Fibroblast of lung (primary cell): ENCODE measurements at regions not wholly inside any gene's neighbourhood (a gene's known extent, or its start where the extent isn't known, plus 50 kb on each side); places are given as distances from the start of the nearest gene placed in this dataset.

ENCODE experiments used
- DNase-seq, 2 donors: peaks; one replicate each; pipeline versions ENCODE4 v3.0.0 to v3.0.0-alpha.2; 2010; ENCODE audit warnings: low read depth in 2 of 2
- H2AFZ ChIP-seq: 2 replicates; pipeline ENCODE4 v1.5.1; 2012; ENCODE audit warnings: low read length, control low read depth, inconsistent platforms
- H3K27ac ChIP-seq: 2 replicates; pipeline ENCODE4 v1.5.1; 2011; ENCODE audit warnings: low read length, control low read depth; ENCODE audit not compliant: insufficient read depth
- H3K27me3 ChIP-seq: 2 replicates; pipeline ENCODE4 v1.5.1; 2011; ENCODE audit warnings: mild to moderate bottlenecking, low read length; ENCODE audit not compliant: control insufficient read depth, insufficient read depth
- H3K36me3 ChIP-seq: 2 replicates; pipeline ENCODE4 v1.5.1; 2011; ENCODE audit warnings: low read length; ENCODE audit not compliant: control insufficient read depth, insufficient read depth
- H3K4me1 ChIP-seq: 2 replicates; pipeline ENCODE4 v1.5.1; 2011; ENCODE audit warnings: low read length; ENCODE audit not compliant: control insufficient read depth, insufficient read depth; ENCODE audit errors: extremely low read depth
- H3K4me2 ChIP-seq: 2 replicates; pipeline ENCODE4 v1.5.1; 2011; ENCODE audit warnings: low read length, control low read depth; ENCODE audit not compliant: insufficient read depth; ENCODE audit errors: extremely low read depth
- H3K4me3 ChIP-seq, 4 experiments: fragments of 200-600 bp in 1 of 4; sonication (generic) in 1 of 4; replicated peaks in 1 of 4; 2 replicates each; pipeline ENCODE4 v1.5.1; 2011 to 2016; ENCODE audit warnings: low read length in 4 of 4, low read depth in 3 of 4, mild to moderate bottlenecking in 3 of 4, control low read depth in 2 of 4, inconsistent platforms in 1 of 4, mixed read lengths in 1 of 4; ENCODE audit not compliant: insufficient read depth in 1 of 4; ENCODE audit errors: control extremely low read depth in 1 of 4
- H3K79me2 ChIP-seq: 2 replicates; pipeline ENCODE4 v1.5.1; 2012; ENCODE audit warnings: mild to moderate bottlenecking, low read length, inconsistent platforms; ENCODE audit not compliant: control insufficient read depth, insufficient read depth
- H3K9ac ChIP-seq: 2 replicates; pipeline ENCODE4 v1.5.1; 2011; ENCODE audit warnings: mild to moderate bottlenecking, low read length, control low read depth; ENCODE audit not compliant: insufficient read depth
- H3K9me3 ChIP-seq: 2 replicates; pipeline ENCODE4 v1.5.1; 2012; ENCODE audit warnings: low read depth, low read length; ENCODE audit not compliant: control insufficient read depth, insufficient read depth
- H4K20me1 ChIP-seq: 2 replicates; pipeline ENCODE4 v1.5.1; 2011; ENCODE audit warnings: low read length; ENCODE audit not compliant: control insufficient read depth, insufficient read depth; ENCODE audit errors: extremely low read depth
- CTCF ChIP-seq, 2 donors: IDR thresholded peaks in 1 of 2; conservative IDR thresholded peaks in 1 of 2; 1 replicate in 1 of 2; 2 replicates in 1 of 2; pipeline ENCODE4 v1.5.1; 2011 to 2012; ENCODE audit warnings: low read length in 2 of 2, control low read depth in 1 of 2, inconsistent platforms in 1 of 2, low read depth in 1 of 2, mild to moderate bottlenecking in 1 of 2
- EZH2 ChIP-seq: IDR thresholded peaks from 2 replicates; pipeline ENCODE4 v1.5.1; 2012; ENCODE audit warnings: low read length, control low read depth, mild to moderate bottlenecking; ENCODE audit errors: missing control alignments

GRCh38 chr3:194827486-194827885 lies 141.8 kb downstream of the FAM43A start:
- Histone ChIP-seq H3K9me3 (no peaks in the 10 kb centered on the region), H3K4me2 (no peak overlapping the region), H3K79me2 (no peaks in the 10 kb centered on the region), H2AFZ (no peak overlapping the region), H3K27ac (no peak overlapping the region), H4K20me1 (no peaks in the 10 kb centered on the region), H3K9ac (no peak overlapping the region), H3K36me3 (no peaks in the 10 kb centered on the region), H3K4me1 (no peaks in the 10 kb centered on the region), H3K27me3 (no peaks in the 10 kb centered on the region), H3K4me3 (no peak overlapping the region)
- TF ChIP-seq EZH2 = no peak
- no peak for TF ChIP-seq CTCF (conservative IDR thresholded peaks at IDR 0.05 in 1 of 2, IDR thresholded peaks at IDR 0.05 in 1 of 2; ENCODE audit: low read depth in 1 of 2, low read length in 2 of 2)
- DNase-seq = no peak

- H3K9ac ChIP-seq = no peak overlapping the region
- H3K36me3 ChIP-seq = no peaks in the 10 kb centered on the region
- DNase-seq = peak in 1 of 2 donors; percentile 42
- no peaks in the 10 kb centered on the region for H3K79me2 ChIP-seq
- H3K4me3 ChIP-seq = no peak overlapping the region
- no peak overlapping the region for H3K4me2 ChIP-seq
- no peak for TF ChIP-seq CTCF (conservative IDR thresholded peaks at IDR 0.05 in 1 of 2, IDR thresholded peaks at IDR 0.05 in 1 of 2; ENCODE audit: low read depth in 1 of 2, low read length in 2 of 2)
- no peak for TF ChIP-seq EZH2
- peaks cover 2% of the 10 kb centered on the region for H3K27me3 ChIP-seq
- H2AFZ ChIP-seq = no peak overlapping the region
- H3K9me3 ChIP-seq = no peaks in the 10 kb centered on the region
- H3K27ac ChIP-seq = no peak overlapping the region
- no peaks in the 10 kb centered on the region for H4K20me1 ChIP-seq
- no peaks in the 10 kb centered on the region for H3K4me1 ChIP-seq
These were observed 142.4 kb downstream of the FAM43A start for GRCh38 chr3:194828116-194828515.

GRCh38 chr3:194828926-194829325 lies 143.2 kb downstream of the FAM43A start:
- Histone ChIP-seq H3K9me3 (no peaks in the 10 kb centered on the region), H3K9ac (no peak overlapping the region), H2AFZ (no peak overlapping the region), H3K4me2 (no peak overlapping the region), H3K79me2 (no peaks in the 10 kb centered on the region), H3K4me1 (no peaks in the 10 kb centered on the region), H4K20me1 (no peaks in the 10 kb centered on the region), H3K36me3 (no peaks in the 10 kb centered on the region), H3K4me3 (no peak overlapping the region), H3K27ac (no peak overlapping the region), H3K27me3 (peaks cover 5% of the 10 kb centered on the region)
- DNase-seq = no peak
- TF ChIP-seq CTCF (conservative IDR thresholded peaks at IDR 0.05 in 1 of 2, IDR thresholded peaks at IDR 0.05 in 1 of 2; ENCODE audit: low read depth in 1 of 2, low read length in 2 of 2) (no peak), EZH2 (no peak)
